ENCODE measurements at regions not wholly inside any gene's neighbourhood (a gene's known extent, or its start where the extent isn't known, plus 50 kb on each side); places are given as distances from the start of the nearest gene placed in this dataset.
"Not testable (repeated sequence)": the region's sequence is repeated elsewhere in the genome, so short reads cannot be mapped to it uniquely, and the experiment has no call there.

- H3K4me3 ChIP-seq (ENCODE audit: low read length); H3K36me3 ChIP-seq (ENCODE audit: insufficient read depth, low read length); H4K20me1 ChIP-seq (ENCODE audit: insufficient read depth); H3K9me2 ChIP-seq (ENCODE audit: insufficient read depth, low read length); H3K27me3 ChIP-seq (ENCODE audit: insufficient read depth, low read depth, low read length); H2AFZ ChIP-seq (ENCODE audit: low read depth, low read length); H3K27ac ChIP-seq (ENCODE audit: low read length); H3F3A ChIP-seq (ENCODE audit: insufficient read depth, low read length, poor library complexity, severe bottlenecking); H3K79me2 ChIP-seq (replicated peaks; ENCODE audit: insufficient read depth, low read length); H3K4me2 ChIP-seq (ENCODE audit: low read length); H3K9ac ChIP-seq (ENCODE audit: low read length): not testable (repeated sequence)
- H3K9me3 ChIP-seq (ENCODE audit: low read length) = peaks cover 46% of the 10 kb centered on the region
Measured at GRCh38 chr4:49117951-49118350, 131.9 kb downstream of the CWH43 start.

- not testable (repeated sequence) for H3K4me3 ChIP-seq (ENCODE audit: low read length); H3K4me2 ChIP-seq (ENCODE audit: low read length); H4K20me1 ChIP-seq (ENCODE audit: insufficient read depth); H3K36me3 ChIP-seq (ENCODE audit: insufficient read depth, low read length); H3F3A ChIP-seq (ENCODE audit: insufficient read depth, low read length, poor library complexity, severe bottlenecking); H3K79me2 ChIP-seq (replicated peaks; ENCODE audit: insufficient read depth, low read length); H3K9me2 ChIP-seq (ENCODE audit: insufficient read depth, low read length); H3K27ac ChIP-seq (ENCODE audit: low read length); H3K9ac ChIP-seq (ENCODE audit: low read length); H3K27me3 ChIP-seq (ENCODE audit: insufficient read depth, low read depth, low read length); H2AFZ ChIP-seq (ENCODE audit: low read depth, low read length)
- H3K9me3 ChIP-seq (ENCODE audit: low read length) = peaks cover 46% of the 10 kb centered on the region
Measured at GRCh38 chr4:49118379-49119212, 132.5 kb downstream of the CWH43 start.

GRCh38 chr4:49119345-49119744 lies 133.3 kb downstream of the CWH43 start:
- H3K9me2 ChIP-seq (ENCODE audit: insufficient read depth, low read length); H3K4me2 ChIP-seq (ENCODE audit: low read length): not testable (repeated sequence)
- peaks cover 46% of the 10 kb centered on the region for H3K9me3 ChIP-seq (ENCODE audit: low read length)

GRCh38 chr4:49120042-49120779 lies 134.1 kb downstream of the CWH43 start:
- H3K9me3 ChIP-seq (ENCODE audit: low read length) = peaks cover 38% of the 10 kb centered on the region
- H3K27me3 ChIP-seq (ENCODE audit: insufficient read depth, low read depth, low read length); H3K4me3 ChIP-seq (ENCODE audit: low read length); H3K9ac ChIP-seq (ENCODE audit: low read length); H4K20me1 ChIP-seq (ENCODE audit: insufficient read depth); H3K79me2 ChIP-seq (replicated peaks; ENCODE audit: insufficient read depth, low read length); H3F3A ChIP-seq (ENCODE audit: insufficient read depth, low read length, poor library complexity, severe bottlenecking); H3K36me3 ChIP-seq (ENCODE audit: insufficient read depth, low read length); H3K4me2 ChIP-seq (ENCODE audit: low read length); H3K9me2 ChIP-seq (ENCODE audit: insufficient read depth, low read length); H2AFZ ChIP-seq (ENCODE audit: low read depth, low read length); H3K27ac ChIP-seq (ENCODE audit: low read length): not testable (repeated sequence)

More at GRCh38 chr4:49119345-49119744, 133.3 kb downstream of the CWH43 start:
- H3K36me3 ChIP-seq (ENCODE audit: insufficient read depth, low read length); H3K4me3 ChIP-seq (ENCODE audit: low read length); H3K79me2 ChIP-seq (replicated peaks; ENCODE audit: insufficient read depth, low read length); H4K20me1 ChIP-seq (ENCODE audit: insufficient read depth); H3K27me3 ChIP-seq (ENCODE audit: insufficient read depth, low read depth, low read length); H3K27ac ChIP-seq (ENCODE audit: low read length); H2AFZ ChIP-seq (ENCODE audit: low read depth, low read length); H3K9ac ChIP-seq (ENCODE audit: low read length); H3F3A ChIP-seq (ENCODE audit: insufficient read depth, low read length, poor library complexity, severe bottlenecking): not testable (repeated sequence)

GRCh38 chr4:49120804-49121203 lies 134.7 kb downstream of the CWH43 start:
- H3K27ac ChIP-seq (ENCODE audit: low read length); H3K9me2 ChIP-seq (ENCODE audit: insufficient read depth, low read length); H3K4me2 ChIP-seq (ENCODE audit: low read length); H4K20me1 ChIP-seq (ENCODE audit: insufficient read depth); H3K27me3 ChIP-seq (ENCODE audit: insufficient read depth, low read depth, low read length); H3K4me3 ChIP-seq (ENCODE audit: low read length); H3K79me2 ChIP-seq (replicated peaks; ENCODE audit: insufficient read depth, low read length); H3K36me3 ChIP-seq (ENCODE audit: insufficient read depth, low read length); H3F3A ChIP-seq (ENCODE audit: insufficient read depth, low read length, poor library complexity, severe bottlenecking); H3K9ac ChIP-seq (ENCODE audit: low read length); H2AFZ ChIP-seq (ENCODE audit: low read depth, low read length): not testable (repeated sequence)
- H3K9me3 ChIP-seq (ENCODE audit: low read length) = peaks cover 37% of the 10 kb centered on the region

- not testable (repeated sequence) for H3K27me3 ChIP-seq (ENCODE audit: insufficient read depth, low read depth, low read length); H2AFZ ChIP-seq (ENCODE audit: low read depth, low read length); H4K20me1 ChIP-seq (ENCODE audit: insufficient read depth); H3K79me2 ChIP-seq (replicated peaks; ENCODE audit: insufficient read depth, low read length); H3K4me2 ChIP-seq (ENCODE audit: low read length); H3K9me2 ChIP-seq (ENCODE audit: insufficient read depth, low read length); H3K9ac ChIP-seq (ENCODE audit: low read length); H3K36me3 ChIP-seq (ENCODE audit: insufficient read depth, low read length); H3K9me3 ChIP-seq (ENCODE audit: low read length); H3K4me3 ChIP-seq (ENCODE audit: low read length); H3K27ac ChIP-seq (ENCODE audit: low read length); H3F3A ChIP-seq (ENCODE audit: insufficient read depth, low read length, poor library complexity, severe bottlenecking)
Measured at GRCh38 chr4:49126443-49126842, 140.4 kb downstream of the CWH43 start.

GRCh38 chr4:49126858-49127257 lies 140.8 kb downstream of the CWH43 start:
- H3K9ac ChIP-seq (ENCODE audit: low read length); H2AFZ ChIP-seq (ENCODE audit: low read depth, low read length); H3K36me3 ChIP-seq (ENCODE audit: insufficient read depth, low read length); H3K9me2 ChIP-seq (ENCODE audit: insufficient read depth, low read length); H3K27me3 ChIP-seq (ENCODE audit: insufficient read depth, low read depth, low read length); H3K9me3 ChIP-seq (ENCODE audit: low read length); H3K4me3 ChIP-seq (ENCODE audit: low read length); H4K20me1 ChIP-seq (ENCODE audit: insufficient read depth); H3K27ac ChIP-seq (ENCODE audit: low read length); H3K79me2 ChIP-seq (replicated peaks; ENCODE audit: insufficient read depth, low read length); H3F3A ChIP-seq (ENCODE audit: insufficient read depth, low read length, poor library complexity, severe bottlenecking); H3K4me2 ChIP-seq (ENCODE audit: low read length): not testable (repeated sequence)

- not testable (repeated sequence) for H3K36me3 ChIP-seq (ENCODE audit: insufficient read depth, low read length); H3K27ac ChIP-seq (ENCODE audit: low read length); H3K79me2 ChIP-seq (replicated peaks; ENCODE audit: insufficient read depth, low read length); H3K4me2 ChIP-seq (ENCODE audit: low read length); H3K27me3 ChIP-seq (ENCODE audit: insufficient read depth, low read depth, low read length); H3F3A ChIP-seq (ENCODE audit: insufficient read depth, low read length, poor library complexity, severe bottlenecking); H3K9me2 ChIP-seq (ENCODE audit: insufficient read depth, low read length); H2AFZ ChIP-seq (ENCODE audit: low read depth, low read length); H3K9me3 ChIP-seq (ENCODE audit: low read length); H4K20me1 ChIP-seq (ENCODE audit: insufficient read depth); H3K4me3 ChIP-seq (ENCODE audit: low read length); H3K9ac ChIP-seq (ENCODE audit: low read length)
Measured at GRCh38 chr4:49129385-49129784, 143.3 kb downstream of the CWH43 start.

Measured in neural cell (in vitro differentiated cells).